ENCODE measurements at regions not wholly inside any gene's neighbourhood (a gene's known extent, or its start where the extent isn't known, plus 50 kb on each side); places are given as distances from the start of the nearest gene placed in this dataset.

- TF ChIP-seq CTCF (conservative IDR thresholded peaks at IDR 0.05; ENCODE audit: low read depth, low read length): no peak
- no peak for TF ChIP-seq EZH2 (IDR thresholded peaks at IDR 0.05; ENCODE audit: borderline replicate concordance, low read depth, low read length, poor library complexity, severe bottlenecking)
These were observed 57.7 kb upstream of the RBFOX3 start for GRCh38 chr17:79668344-79669250.

Data from A673 (cell line).